GM19455 (cell line): ENCODE measurements at regions not wholly inside any gene's neighbourhood (a gene's known extent, or its start where the extent isn't known, plus 50 kb on each side); places are given as distances from the start of the nearest gene placed in this dataset.
"Not testable (repeated sequence)": the region's sequence is repeated elsewhere in the genome, so short reads cannot be mapped to it uniquely, and the experiment has no call there.

Experiments used
- ATAC-seq: cut with Tn5 transposase; IDR thresholded peaks from one replicate; pipeline ENCODE4 v1.9.1; 2021; ENCODE audit not compliant: unreplicated experiment

DNA sequence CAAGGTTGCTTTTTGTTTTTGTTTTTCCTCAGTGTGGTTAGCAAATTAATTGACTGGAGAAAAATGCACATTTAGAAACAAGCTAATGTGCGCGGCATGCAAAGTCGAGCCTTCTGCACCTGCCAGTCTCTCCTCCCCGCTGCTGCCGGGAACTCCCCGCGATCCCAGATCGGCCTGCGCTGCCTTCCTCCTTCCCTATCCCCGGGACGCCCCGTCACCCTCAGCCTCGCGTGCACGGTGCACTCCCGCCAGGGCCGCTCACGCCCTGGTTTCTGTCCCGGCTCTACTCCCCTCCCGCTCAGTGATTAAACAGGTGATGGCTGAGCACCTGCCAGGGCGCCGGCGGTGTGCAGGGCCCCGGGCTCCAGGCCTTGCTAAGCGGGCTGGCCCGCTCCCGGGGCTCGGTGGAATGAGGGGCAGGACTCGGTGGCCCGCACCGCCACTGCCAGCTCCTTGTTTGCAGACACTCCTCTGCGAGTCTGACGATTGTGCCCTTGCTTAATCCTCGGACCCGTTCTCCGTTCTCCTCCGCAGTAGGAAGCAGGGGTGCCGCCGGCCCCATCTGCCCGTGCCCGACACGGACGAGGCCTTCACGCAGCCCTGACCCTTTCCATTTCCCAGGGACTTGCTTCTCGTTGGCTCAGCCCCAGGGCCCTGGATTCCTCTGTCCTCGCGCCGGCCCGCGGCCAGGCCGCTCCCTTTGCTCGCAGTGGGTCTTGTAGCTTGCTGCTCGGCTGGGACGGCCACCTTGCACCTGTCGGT, 143.4 kb downstream of the TRIML1 start:
- ATAC-seq: no peak

DNA sequence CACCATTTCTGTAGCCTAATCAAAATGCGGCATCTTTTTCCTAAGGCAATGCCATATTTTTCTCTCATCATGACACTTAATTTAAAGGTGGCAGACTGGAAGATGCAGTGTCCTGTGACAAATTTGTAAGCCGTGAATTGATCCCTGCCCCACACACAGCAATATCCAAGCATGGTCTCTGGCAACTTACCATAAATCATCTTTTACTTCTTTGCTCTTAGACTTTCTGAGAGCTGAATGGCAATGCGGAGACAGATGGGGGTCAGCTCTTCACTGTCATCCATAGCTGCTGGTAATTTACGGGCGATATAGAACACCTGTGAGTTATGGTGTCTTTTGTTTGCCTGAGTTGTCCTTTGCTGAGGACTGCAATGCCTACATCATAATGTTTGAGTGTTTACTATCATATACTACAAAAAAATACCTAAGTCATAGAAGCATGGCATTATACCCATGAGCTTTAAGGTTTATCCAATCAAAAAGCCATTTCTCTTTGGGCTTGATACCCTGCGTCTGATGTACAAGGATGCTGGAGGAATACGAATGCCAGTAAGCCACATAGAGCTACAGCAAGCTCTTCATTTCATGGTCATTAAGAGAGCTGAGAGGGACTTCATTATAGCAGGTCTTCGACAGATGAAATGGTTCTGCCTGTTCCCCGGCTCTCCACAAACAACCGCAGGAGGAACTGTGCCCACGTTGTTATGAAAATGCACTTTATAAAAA, 148.1 kb downstream of the TRIML1 start:
- ATAC-seq: no peak

DNA sequence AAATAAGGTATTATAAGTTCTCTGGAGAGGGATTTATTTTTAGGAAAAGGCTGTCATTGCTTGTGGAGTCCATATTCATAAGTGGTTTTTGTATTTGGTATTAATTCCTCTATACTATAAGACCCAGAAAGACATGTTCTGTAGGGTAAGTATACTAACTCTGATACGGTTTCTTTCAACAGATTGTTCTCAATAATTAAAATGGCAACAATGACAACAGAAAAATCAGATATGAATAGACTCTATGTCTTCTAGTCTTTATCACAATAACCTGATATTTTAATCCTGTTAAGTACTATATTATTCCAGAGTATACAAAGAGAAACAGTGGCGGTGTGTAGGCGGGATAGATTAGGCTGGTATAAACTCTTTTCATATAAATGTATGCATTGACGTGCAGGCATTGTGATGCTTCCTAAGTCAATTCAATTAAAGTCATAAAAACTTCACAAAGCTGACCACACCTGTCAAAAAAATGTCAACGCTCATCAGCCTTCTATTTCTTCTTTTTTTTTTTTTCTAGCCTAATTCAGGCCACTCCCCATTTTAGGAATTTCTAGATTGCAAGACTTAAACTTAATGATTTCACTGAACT, 150.4 kb downstream of the TRIML1 start:
- ATAC-seq: no peak

DNA sequence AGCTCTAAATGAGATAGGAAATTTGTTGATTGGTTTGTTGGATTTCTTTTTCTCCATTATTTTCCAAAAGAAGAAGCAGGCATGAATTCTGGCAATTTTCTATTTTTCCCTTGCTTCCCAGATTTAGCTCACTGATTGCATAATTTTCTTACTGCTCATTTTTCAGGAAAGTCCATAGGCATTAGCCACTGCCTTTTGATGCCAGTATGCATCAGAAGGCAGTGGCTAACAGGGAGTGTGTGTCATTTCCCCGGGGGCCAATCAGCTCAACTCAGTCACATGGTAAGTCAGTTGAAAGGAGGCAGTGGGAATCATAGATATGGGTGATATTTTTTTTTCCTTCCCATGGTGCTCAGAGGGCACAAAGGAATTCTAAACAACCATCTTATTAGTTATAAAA, 156.7 kb downstream of the TRIML1 start:
- no peak for ATAC-seq

DNA sequence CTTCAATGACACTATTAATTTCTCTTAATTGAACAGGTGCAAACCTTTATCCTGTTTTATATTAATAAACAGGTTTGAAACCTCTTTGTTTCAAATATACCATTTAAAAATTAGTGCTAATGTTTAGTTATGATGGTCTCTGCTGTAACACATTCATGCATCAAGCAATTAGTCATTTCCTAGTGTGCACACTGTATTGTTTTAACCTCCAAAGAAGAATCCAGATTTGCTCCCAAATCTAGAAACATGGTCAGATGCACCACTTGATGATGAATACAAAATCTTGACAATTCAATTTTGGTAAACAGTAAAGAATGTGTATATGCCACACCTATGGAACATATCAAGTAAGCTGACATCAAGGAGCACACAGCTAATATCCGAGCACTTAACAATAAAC, 157.1 kb downstream of the TRIML1 start:
- no peak for ATAC-seq

DNA sequence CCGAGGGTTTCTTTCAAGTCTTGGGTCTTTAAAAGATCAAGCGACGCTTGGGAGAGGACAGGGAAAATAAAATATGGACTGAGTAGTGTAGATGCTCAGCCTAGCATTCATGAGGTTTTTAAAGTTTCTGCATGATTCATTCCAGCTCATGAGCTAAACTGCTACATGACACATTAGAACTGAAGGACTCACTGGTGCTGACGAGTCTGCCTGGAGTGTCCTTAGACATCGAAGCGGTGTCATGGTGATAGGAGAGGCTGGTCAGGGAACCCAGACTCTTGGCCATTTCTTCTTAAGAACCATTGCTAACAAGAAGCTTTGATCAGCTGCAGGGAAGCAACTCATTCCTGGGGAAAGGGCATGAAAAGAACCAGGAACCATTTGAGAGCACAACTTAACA, 158.6 kb downstream of the TRIML1 start:
- no peak for ATAC-seq

DNA sequence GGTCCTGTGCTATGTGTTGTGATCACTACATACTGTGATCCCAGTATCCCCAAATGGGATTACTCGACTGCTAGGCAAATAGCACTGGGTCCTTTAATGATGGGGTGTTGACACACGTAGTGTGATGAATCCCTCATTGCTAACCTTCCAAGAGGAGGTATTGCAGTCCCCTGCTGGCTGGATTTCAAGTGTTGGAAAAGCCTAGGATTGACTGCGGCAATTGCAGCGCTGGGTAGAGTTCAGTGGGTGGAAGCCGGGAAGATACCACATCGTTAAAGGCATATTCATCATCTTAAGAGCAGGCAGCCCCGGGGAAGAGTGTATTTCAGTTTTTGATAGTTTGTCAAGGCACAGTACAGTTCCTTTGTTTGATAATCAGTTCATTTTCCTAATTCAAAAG, 159.9 kb downstream of the TRIML1 start:
- ATAC-seq: no peak

DNA sequence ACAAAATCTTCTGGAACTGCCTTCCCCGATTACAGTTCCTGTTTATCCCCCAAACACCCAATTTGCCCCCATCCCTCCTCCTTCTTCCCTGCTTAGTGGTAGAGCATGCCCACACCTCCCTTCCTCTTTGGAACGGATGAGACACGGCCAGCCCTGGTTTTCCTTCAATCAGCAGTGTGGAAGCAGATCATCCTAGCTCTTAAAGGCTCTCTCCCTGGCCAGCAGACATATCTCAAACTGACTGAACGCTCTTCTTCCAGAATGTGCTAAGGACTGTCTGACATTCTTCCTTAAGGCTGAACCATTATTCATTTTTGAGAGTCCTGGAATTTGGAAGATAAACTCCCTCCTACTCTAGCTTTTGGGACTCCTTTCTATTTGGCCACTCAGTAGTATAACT, 161.1 kb downstream of the TRIML1 start:
- ATAC-seq: no peak

DNA sequence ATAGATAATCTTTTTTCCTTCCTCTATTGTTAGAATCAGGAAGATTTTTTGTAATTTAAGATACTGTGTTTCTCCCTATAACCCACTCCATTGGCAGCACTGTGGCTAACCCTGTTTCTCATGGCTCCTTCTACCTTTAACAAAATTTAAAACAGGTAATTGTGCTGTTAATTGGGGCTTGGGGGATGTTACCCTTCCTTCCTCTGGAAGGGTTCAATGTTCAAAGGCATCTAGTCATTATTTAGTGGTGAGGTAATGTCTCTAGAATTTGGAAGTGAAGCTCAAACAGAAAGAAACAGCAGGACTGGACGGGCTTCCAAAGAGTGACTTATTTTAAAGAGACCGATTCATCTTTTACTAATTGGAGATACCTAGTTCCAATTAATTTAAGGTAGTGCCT, 166.4 kb downstream of the TRIML1 start:
- ATAC-seq: no peak

DNA sequence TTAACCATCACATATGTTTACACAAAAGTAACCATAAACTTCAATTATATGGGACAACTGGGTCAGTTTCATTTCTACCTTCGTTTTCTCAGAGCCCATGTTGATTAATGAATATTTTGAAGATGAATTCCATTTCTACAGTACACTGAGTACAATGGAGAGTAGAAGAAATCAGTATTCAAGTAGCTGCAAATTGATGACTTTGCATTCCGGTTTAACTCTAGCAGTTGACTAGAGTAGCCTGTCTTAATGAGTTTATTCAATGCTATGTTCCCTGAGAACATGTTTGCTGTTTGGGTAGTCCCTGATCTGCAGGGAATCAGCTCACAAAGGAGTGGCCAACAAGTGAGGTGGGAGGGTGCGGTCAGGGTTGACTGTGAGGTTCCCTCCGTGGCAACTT, 168.3 kb downstream of the TRIML1 start:
- ATAC-seq: no peak

DNA sequence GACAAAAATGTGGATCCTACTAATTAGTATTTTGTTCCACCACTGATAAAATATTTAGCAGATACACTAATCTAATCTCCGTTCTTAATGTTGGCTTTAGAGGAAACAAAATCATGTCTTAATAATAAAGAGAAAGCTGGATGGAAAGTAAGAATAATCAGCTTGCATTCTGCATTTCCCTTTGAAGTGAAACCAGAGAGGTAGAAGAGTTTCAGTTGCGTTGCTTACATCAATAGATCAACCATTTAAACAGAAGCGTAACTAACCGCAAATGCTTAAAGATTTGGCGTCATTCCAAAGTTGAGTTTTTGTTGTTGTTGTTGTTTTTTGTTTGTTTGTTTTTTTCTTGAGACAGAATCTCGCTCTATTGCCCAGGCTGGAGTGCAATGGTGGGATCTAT, 168.9 kb downstream of the TRIML1 start:
- ATAC-seq: no peak

DNA sequence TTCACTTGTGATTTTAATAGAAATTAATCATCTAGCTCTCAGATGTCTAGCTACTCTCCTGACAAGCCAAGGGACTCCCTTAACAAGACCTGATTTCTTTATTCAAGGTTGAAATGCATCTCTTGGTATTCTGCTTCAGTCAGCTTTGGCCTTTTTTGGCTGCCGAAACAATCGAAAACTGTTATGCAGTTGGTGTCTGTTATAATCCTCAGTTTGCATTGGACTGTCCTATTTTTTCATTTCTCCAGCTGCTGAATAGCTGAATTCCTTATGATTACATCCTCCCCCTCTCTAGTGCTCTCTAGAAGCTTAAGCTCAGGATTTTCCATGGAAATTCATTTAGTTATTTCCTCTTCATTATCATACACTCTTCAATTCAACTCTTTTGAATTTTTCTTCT, 177.2 kb downstream of the TRIML1 start:
- no peak for ATAC-seq

DNA sequence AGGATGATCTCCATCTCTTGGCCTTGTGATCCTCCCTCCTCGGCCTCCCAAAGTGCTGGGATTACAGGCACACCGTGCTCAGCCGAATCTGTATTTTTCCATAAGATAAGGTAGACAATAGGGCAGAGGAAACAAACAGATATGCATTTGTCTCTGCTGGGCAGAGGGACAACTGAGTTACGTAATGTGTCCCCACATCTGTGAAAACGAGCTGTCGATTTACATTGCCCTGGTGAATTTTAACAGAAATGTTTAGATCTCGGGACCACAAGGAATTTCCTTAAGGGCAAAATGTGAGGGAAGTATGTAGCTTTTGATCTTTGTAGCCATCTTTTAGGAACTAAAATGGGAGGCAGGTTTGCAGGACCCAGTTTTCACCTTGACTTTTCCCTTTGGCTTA, 189.7 kb downstream of the TRIML1 start:
- no peak for ATAC-seq

DNA sequence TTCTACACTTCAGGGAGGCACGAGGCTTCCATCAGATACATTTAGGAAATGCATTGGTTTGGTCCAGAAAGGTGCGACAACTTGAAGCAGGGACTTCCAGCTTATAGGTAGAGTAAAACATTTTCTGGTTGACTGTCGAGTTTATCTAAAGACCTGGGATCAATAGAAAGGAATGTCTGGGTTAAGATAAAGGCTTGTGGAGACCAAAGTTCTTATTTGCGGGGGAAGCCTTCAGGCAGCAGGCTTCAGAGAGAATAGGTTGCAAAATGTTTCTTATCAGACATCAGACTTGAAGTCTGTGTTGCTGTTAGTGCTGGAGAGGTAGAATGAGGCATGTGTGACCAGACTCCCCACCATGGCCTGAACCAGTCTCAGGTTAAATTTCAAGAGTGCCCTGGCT, 190.3 kb downstream of the TRIML1 start:
- ATAC-seq: no peak

DNA sequence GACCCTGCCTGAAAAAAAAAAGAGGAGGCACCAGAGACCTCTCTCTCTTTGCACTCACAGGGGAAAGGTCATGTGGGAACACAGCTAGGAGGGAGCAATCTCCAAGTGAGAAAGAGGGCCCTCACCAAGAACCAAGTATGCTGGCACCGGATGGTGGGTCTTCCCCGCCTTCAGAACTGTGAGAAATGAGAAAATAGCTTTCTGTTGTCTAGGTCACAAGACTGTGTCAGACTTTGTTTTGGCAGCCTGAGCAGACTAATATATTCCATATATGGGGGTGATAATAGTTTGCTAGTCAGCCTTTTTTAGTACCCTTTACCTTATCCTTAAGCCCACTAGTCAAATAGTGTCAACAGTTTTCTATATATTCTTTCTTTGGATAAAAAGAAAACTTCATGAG, 193.0 kb downstream of the TRIML1 start:
- ATAC-seq: no peak

DNA sequence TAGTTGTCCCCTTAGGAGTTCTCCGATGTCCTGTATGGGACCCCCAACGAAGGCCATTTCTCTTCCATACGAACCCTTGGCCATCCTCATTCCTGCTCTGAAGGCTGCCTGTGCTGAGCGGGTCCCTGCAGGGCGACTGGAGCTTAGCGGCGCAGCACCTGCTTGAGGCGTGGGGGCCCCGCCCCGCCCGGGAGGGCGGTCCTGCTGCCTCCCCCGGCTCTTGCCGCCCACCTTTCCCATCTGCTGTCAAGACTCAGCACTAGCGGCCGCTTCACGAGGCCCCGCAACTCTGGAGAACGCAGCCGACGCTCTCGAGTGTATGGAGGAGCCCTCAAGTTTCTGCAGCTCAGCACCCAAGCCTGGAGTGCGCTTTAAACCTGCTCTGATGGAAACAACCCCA, 197.7 kb downstream of the TRIML1 start:
- ATAC-seq: no peak

DNA sequence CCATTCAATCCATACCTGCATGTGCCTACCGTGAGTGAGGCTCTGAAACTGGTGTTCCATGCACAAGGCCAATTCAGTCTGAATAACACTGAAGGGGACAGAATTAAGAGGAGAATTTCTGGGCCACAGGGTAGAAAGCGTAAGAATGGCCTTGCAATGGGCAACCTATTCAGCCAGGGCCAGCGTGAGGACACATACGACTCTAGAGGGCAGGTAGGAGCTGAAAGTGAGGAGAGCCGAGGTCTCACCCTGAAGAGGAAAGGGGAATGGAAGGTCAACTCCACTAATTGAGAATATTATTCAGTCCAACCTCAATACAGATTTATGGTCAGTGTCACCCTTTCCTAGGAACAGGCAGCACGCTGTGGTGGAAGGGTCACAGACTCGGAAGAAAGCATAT, 202.2 kb downstream of the TRIML1 start:
- ATAC-seq: no peak

DNA sequence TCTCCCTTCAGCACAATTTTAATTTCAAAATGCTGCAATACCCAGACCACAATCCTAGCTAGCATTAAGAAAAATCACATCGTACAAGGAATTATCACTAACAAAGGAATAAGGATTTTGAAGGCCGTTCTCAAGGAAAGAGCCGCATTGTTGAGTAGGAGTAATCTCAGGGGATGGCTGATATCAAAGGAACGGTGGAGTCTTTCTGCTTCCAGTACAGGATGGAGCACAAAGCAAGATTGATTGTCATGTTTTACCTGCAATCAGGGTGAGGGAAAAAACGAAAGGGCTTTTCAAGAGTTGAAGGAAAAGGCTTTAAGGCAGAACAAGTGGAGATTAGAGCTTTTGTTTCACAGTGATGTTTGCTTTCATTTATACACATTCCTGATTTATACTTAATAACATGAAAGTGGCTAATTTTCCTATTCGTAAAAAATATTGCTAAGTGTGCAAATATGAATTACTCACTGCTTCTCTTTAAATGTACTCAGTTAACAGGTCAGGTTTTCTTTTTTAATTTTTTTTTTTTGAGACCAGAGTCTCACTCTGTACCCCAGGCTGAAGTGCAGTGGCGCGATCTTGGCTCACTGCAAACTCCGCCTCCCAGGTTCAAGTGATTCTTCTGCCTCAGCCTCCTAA, 207.0 kb downstream of the TRIML1 start:
- ATAC-seq: no peak

DNA sequence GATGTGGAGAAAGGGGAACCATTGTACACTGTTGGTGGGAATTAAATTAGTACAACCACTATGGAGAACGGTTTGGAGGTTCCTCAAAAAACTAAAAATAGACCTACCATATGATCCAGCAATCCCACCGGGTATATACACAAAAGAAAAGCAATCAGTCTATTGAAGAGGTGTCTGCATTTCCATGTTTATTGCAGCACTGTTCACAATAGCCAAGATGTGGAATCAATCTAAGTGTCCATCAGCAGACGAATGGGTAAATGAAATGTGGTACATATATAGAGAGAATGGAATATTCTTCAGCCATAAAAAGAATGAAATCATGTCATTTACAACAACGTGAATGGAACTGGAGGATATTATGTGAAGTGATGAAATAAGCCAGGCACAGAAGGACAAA, 208.1 kb downstream of the TRIML1 start:
- ATAC-seq: no peak

DNA sequence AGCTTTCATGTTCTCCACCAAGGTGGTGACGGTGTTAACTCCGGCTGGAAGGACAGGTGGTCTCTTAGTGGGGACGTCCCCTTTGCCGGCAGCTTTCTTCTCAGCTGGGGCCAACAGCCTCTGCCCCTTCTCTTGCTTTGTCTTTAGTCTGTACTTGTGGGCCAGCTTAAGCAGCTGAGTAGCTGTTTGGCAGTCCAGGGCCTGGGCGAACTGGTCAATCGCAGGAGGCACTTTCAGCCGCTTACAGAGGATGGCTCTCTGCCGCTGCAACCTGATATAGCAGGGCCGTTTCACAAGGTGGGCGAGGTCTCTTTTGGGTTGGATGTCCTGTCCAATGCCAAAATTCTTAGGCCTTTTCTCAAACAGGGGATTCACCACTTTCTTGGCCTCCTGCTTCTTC, 210.3 kb downstream of the TRIML1 start:
- not testable (repeated sequence) for ATAC-seq

DNA sequence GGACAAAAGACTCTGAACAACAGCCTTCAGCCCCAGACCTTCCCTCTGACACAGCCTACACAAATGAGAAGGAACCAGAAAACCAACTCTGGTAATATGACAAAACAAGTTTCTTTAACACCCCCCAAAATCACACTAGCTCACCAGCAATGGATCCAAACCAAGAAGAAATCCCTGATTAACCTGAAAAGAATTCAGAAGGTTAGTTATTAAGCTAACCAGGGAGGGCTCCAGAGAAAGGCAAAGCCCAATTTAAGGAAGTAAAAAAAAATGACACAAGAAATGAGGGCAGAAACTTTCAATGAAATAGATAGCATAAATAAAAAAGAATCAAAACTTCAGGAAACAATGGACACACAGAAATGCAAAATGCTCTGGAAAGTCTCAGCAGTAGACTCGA, 224.0 kb downstream of the TRIML1 start:
- no peak for ATAC-seq

DNA sequence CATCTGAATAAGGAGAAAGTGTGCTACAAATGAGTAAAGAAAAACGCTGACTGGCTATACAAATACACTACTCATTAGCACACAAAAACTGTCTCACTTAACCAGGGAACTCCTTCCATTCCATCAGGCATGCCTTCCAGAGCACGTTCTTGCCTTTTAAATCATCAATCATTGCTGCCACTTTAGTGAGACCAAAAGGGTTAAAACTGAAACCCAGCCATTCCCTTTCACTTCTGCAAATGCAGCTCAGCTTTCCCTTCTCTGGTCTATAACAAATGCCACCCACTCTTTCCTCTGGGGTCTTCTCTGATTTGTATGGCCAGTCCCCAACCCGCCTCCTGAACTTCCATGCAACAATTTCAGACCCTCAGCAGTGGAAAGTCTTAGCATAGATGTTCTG, 231.5 kb downstream of the TRIML1 start:
- ATAC-seq: no peak
